Chondrocyte (in vitro differentiated cells): ENCODE measurements at regions not wholly inside any gene's neighbourhood (a gene's known extent, or its start where the extent isn't known, plus 50 kb on each side); places are given as distances from the start of the nearest gene placed in this dataset.

Experiments used
- DNase-seq: peaks from one replicate; pipeline ENCODE4 v3.0.0; 2021; ENCODE audit warnings: mixed read lengths, low spot score
- H3K27ac Mint-ChIP-seq: one replicate; pipeline ENCODE4 v1.8.0; 2021; ENCODE audit warnings: mild to moderate bottlenecking, moderate library complexity, mixed read lengths; ENCODE audit not compliant: unreplicated experiment
- H3K27me3 Mint-ChIP-seq: 2 replicates; pipeline ENCODE4 v1.8.0; 2021; ENCODE audit warnings: low read depth, mixed read lengths
- H3K36me3 Mint-ChIP-seq: 2 replicates; pipeline ENCODE4 v1.8.0; 2021; ENCODE audit warnings: low read depth, mixed read lengths
- H3K4me1 Mint-ChIP-seq: 2 replicates; pipeline ENCODE4 v1.8.0; 2021; ENCODE audit warnings: low read depth, mild to moderate bottlenecking, mixed read lengths
- H3K4me3 Mint-ChIP-seq: one replicate; pipeline ENCODE4 v1.8.0; 2021; ENCODE audit warnings: mild to moderate bottlenecking, moderate library complexity, mixed read lengths; ENCODE audit not compliant: unreplicated experiment
- H3K9me3 Mint-ChIP-seq: 2 replicates; pipeline ENCODE4 v1.8.0; 2021; ENCODE audit warnings: low read depth, mixed read lengths
- CTCF ChIP-seq: fragments of 200-600 bp; sonication (generic); IDR thresholded peaks from 2 replicates; pipeline ENCODE4 v1.5.0; 2021; ENCODE audit warnings: antibody characterized with exemption, mild to moderate bottlenecking, moderate library complexity

GRCh38 chr21:26227130-26227529 lies 56.6 kb upstream of the APP start:
- H3K27me3 Mint-ChIP-seq, result no peaks in the 10 kb centered on the region
- H3K27ac Mint-ChIP-seq, result no peak overlapping the region
- H3K4me3 Mint-ChIP-seq, result no peak overlapping the region
- no peak for DNase-seq
- H3K36me3 Mint-ChIP-seq, result no peaks in the 10 kb centered on the region
- TF ChIP-seq CTCF, result no peak
- H3K9me3 Mint-ChIP-seq, result no peaks in the 10 kb centered on the region
- no peaks in the 10 kb centered on the region for H3K4me1 Mint-ChIP-seq

- DNase-seq, result no peak
- Mint-ChIP-seq H3K4me3 (no peak overlapping the region), H3K27me3 (no peaks in the 10 kb centered on the region), H3K4me1 (no peaks in the 10 kb centered on the region), H3K27ac (no peak overlapping the region), H3K9me3 (no peaks in the 10 kb centered on the region), H3K36me3 (no peaks in the 10 kb centered on the region)
- TF ChIP-seq CTCF, result no peak
Observed at GRCh38 chr21:26226724-26227123, 56.2 kb upstream of the APP start.

GRCh38 chr21:26225046-26225445 lies 54.5 kb upstream of the APP start:
- H3K27me3 Mint-ChIP-seq, result no peaks in the 10 kb centered on the region
- no peak overlapping the region for H3K27ac Mint-ChIP-seq
- H3K4me1 Mint-ChIP-seq, result no peaks in the 10 kb centered on the region
- H3K36me3 Mint-ChIP-seq, result no peaks in the 10 kb centered on the region
- H3K9me3 Mint-ChIP-seq, result no peaks in the 10 kb centered on the region
- DNase-seq, result no peak
- H3K4me3 Mint-ChIP-seq, result no peak overlapping the region
- TF ChIP-seq CTCF, result no peak

- H3K36me3 Mint-ChIP-seq, result no peaks in the 10 kb centered on the region
- no peak for DNase-seq
- H3K27ac Mint-ChIP-seq, result no peak overlapping the region
- no peak overlapping the region for H3K4me3 Mint-ChIP-seq
- H3K27me3 Mint-ChIP-seq, result no peaks in the 10 kb centered on the region
- no peaks in the 10 kb centered on the region for H3K4me1 Mint-ChIP-seq
- no peaks in the 10 kb centered on the region for H3K9me3 Mint-ChIP-seq
- no peak for TF ChIP-seq CTCF
Observed at GRCh38 chr21:26224366-26224765, 53.8 kb upstream of the APP start.
